Fibroblast of skin of left quadriceps (primary cell): ENCODE measurements at regions not wholly inside any gene's neighbourhood (a gene's known extent, or its start where the extent isn't known, plus 50 kb on each side); places are given as distances from the start of the nearest gene placed in this dataset.
"Not testable (repeated sequence)": the region's sequence is repeated elsewhere in the genome, so short reads cannot be mapped to it uniquely, and the experiment has no call there.

Experiments
- DNase-seq, 2 experiments: peaks; one replicate each; pipeline ENCODE4 v3.0.0-alpha.2; 2013; ENCODE audit warnings: low read depth in 2 of 2

DNA sequence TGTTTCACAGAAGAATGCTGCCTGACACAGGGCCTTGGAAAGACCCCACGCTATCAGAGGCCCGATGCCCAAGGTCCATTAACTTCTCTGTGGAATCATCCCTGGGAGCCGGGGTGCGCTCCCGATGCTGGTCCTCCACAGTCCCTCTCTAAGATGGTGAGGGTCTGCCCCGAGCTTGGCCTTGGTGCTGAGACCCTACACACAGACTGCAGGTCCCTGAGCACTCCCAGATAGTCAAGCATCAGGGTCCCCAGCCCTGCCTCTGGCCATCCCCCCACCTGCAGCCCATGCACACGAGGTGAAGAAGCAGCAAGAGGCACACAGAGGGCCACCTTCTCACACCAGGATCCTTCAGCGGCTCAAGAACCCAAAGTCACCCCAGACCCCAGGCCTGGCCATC, 263.3 kb downstream of the MYCN start:
- no peak for DNase-seq

DNA sequence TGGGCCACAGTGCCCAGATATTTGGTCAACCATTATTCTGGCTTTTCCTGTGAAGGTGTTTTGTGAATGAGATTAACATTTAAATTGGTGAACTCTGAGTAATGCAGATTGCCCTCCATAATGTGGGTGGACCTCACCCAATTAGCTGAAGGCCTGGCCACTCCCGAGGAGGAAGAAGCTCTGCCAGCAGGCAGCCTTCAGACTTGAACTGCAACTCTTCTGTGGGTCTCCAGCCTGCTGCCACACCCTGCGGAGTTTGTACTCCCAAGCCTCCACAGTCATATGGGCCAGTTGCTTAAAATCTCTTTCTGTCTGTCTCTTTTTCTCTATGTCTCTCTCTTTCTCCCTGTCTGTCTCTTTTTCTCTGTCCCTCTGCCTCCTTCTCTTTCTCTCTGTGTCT, 262.7 kb downstream of the MYCN start:
- DNase-seq, result no peak

DNA sequence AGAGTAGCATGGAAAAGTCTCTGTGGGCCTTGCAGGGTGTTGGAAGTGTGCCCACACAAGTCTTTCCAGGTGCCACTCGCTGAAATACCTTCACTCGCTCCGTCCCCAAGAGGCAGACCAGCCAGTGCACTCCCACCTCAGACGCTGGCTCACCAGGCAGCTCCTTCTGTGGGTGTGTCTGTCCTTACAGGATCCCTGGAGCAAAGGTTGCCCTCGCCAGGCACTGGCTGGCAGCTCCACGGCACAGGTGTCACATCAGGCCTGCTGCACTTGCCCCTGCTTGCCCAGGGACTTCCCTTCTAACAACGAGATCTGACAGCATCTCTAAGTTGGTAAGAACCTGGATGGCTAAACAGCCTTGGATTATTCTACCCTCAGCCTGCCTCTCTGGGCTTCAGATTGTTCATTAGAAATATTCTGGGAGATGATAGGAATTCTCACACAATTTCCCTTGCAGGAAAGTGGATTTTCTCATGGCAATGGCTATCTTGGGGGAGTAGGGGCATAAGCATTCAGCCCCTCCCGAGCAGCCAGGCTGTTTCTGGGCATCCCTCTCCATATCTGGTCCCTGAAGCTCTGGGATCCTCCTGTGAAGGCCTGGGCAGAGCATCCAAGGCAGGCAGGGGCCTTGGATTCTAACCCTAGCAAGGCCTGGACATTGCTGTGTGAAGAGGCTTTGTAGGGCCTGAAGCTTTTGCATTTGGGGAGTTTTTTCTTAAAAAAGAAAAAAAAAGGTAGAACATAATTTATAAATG, 262.1 kb downstream of the MYCN start:
- no peak for DNase-seq

DNA sequence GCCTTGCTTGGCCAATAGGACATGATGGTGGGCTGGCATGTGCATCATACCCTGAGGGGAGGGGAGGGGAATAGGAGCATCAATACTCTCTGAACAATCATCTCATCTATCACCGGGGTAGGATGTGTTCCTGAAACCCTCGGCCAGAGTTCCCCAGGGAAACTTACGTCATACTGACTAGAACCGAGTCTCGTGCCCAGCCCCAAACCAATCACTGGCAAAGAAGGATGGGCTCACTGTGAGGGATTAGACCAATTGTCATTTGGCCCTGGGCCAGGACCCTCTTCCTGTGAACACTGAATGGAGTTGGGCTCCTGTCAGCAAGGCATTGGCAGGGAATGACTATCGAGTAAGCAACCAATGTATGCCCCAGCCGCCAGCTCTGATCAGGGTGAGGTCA, 261.5 kb downstream of the MYCN start:
- DNase-seq, result no peak

DNA sequence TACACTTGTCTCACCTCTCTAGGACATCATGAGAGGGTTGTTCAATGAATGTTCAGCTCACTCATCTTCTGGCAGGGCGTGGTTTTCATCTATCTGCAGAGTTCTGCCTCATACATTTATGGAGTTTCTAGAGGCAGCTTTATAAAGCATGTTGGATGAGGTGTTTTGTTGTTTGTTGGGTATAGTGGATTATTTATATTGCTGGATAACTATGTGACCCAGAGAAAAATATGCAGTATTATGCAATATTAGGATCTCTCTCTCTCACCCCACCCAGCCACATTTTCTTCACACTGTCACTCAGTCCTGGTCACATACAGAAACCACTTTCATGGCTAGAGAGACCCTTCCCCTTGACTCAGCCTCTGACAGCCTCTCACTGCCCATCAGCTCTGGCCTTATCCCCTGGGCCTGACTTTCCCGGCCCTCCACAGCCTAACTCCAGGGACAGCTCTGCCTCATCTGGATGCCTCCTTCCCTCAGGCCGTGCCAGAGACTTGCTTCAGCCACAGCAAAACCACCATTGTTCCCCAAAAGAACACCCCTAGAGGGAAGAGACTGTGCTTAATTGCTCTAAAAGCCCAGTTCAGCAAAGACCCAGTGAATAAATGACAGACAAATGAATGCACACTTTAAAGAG, 260.3 kb downstream of the MYCN start:
- DNase-seq, result no peak

DNA sequence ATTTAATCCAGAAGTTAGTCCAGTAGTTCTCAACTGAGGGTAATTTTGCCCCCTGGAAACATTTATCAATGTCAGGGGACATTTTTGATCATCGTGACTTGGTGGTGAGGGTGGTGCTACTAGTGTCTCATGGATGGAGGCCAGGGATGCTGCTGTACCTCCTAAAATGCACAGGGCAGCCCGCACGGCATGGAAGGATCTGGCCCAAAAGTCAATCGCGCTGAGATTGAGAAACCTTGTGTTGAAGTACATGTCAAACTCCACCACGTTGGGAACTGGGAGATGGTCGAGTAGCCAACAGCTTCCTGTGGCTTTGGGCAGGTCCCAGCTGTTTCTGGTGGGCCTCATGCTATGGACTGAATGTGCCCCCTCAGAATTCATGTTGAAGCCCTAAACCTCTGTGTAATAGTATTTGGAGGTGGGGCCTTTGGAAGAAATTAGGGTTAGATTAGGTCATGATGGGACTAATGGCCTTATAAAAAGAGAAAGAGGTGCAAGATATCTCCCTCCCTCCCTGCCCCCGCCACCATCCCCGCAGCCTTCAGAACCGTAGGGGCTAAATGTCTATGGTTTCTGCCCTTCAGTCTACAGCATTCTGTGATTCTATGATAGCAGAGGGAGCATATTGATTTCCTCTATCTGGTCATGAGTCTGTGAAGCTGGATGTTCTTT, 259.7 kb downstream of the MYCN start:
- DNase-seq, result no peak

DNA sequence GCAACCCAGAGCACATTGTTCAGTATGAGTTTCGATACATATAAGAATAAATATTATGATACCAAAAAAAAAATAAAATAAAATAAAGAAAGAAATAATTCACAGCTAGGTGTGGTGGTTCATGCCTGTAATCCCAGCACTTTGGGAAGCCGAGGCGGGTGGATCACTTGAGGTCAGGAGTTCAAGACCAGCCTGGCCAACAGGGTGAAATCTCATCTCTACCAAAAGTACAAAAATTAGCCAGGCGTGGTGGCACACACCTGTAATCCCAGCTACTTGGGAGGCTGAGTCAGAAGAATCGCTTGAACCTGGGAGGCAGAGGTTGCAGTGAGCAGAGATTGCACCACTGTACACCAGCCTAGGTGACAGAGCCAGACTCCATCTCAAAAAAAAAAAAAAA, 258.9 kb downstream of the MYCN start:
- not testable (repeated sequence) for DNase-seq

DNA sequence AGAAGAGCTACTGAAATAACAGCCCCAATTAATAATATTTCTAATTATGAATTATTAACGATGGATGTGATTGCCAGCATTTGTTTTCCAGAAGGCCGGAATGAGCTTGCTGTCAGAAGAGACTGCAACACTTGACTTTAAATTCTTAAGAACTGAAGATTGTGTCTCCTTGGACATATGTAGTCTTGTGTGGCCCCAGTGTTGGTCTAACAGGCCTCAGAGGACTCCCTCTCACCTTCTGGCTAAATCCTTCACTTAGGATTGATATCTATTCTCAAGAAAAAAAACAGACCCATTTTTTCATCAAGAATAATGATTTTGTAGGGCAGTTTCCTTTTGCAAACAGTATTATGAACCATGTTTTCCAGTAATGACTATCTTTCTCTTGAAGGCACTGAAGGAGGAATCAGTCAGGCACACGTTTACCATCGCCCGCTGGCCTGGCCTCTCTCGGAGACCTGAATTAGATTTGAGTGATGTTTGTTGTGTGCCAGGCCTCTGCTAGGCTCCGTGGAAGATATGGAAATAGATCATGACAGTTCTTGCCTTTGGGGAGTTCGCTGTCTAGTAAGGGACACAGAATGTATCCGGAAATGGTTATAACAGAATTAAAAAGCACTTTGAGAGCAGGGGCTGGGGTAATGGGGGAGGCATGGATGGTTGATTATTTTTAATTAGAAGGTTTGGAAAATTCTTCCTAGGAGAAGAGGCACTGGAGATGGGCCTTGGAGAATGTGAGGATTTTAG, 258.0 kb downstream of the MYCN start:
- DNase-seq, result no peak

DNA sequence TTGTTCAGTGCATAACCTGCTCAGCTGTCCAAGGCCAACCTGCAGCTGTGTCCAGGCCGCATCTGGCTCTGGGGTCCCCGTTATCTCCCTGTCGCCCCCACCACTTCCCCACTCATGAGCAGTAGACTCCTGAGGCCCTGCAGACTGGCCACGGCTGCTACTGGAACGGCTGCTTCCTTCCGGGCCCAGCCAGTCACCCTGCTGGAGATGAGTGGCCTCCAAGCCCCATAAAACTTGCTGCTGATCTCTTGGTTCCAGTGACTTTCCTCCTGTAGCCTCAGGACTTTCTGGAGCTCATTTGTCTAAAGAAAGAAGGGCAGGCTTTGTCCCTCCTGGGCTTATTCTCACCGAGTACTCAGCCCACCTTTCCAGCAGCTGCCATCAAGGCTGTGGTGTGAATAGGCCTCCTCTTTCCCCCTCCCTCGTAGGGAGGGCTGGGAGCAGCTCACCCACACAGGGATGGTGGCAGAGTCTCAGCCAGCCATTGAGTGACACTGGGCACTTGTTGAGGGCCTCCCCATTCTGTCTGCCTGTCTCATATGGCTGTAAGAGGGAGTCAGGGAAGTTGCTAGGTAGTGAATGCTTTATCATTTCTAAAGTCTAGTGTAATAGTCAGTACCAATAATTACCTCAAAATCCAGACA, 257.3 kb downstream of the MYCN start:
- no peak for DNase-seq

DNA sequence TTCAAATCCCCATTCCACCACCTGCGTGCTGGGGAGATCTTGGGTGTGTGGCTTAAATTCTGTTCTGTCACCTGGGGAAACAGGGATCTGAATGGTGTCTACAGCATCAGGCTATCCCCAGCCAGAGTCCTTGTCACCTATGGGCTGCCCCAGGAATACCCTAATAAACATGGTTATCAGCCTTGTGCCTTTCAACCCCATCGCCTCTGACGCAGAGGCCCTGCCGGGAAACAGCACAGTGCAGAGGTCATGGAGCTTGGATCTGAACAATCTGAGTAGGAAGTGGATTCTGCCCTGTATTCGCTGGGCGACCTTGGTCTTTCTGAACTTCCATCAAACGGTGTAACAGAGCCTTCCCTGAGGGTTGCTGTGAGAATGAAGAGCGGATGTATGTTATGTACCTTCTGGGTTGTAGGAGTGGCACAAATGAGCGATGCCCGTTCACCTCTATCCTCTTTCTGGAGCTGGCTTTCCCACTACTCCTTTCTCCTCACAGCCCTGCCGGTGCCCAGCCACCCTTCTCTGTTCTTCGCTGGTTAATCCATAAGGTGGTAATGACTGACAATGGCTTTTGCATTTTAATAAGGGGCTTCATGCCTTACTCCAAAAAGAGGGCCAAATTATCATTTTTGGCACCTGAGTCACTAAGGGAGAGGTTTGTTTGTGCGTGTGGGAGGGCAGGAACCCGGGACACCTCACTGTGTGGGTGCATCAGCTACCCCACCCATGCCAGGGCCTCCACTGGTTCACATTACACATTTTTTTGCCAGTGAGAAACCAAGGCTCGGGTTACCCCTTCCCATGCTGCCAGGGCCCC, 256.5 kb downstream of the MYCN start:
- DNase-seq, result no peak

DNA sequence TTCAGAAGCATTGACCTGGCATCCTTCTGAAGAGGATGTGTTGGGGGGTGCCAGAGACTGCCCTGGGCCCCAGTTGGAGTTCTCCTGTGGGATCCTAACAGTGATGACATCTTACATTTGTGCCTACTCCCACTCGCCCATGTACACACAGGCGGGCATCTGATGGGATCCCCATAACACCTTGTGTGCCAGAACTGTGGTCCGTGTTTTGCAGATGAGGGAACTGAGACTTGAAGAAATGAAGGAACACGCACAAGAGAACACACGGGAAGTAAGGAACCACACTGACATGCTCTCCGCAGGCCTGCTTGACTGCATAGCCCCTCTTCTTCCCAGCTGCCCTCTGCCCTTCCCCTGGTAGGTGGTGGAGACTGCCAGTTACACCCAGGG, 255.3 kb downstream of the MYCN start:
- DNase-seq, result no peak

DNA sequence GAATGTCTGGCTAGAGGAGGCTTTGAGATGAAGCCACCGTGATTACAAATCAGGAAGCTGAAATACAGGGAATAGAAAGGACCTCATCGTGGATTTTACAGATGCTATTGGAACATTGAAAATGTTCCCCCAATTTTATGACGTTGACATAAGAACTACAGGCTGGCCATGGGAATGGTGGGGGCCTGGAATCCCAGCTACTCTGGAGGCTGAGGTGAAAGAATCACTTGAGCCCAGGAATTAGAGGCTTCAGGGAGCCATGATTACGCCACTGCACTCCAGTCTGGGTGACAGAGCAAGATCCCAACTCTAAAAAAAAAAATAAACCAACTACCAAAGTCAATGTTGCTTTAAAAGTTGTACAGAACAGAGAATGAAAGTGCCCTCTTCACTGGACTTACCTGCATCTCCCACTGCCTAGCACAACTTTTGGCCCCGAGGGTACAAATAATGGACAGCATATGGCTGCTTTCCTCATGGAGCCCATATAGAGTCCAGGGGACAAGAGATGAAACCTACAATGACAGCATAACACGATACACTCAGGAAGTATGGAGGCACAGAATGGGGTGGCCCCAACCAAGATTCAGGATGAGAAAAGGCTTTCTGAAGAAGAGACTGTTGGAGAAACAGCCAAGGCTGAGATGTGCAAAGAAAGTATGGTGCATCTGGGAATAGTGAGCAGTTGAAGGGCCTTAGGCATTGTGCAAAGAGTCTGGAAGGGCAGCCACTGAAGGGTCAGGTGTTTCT, 254.8 kb downstream of the MYCN start:
- DNase-seq, result no peak

DNA sequence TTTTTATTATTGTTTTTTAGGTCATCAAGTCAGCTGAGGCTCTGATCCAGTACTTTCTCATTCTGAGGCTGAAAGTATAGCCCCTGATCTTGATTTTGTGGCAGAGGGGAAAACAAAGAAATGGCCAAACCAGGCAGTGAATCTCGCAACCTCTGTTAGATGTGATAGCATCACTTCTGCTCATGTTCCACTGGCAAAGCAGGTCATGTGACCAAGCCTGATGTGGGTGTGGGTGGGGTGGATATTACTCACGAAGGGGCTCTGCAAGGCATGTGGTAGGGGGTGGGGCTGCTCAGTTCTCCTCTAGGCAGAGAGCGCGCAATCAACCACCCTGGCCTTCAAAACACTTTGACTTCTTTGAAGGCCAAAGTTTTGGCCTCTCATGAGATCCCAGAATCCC, 254.2 kb downstream of the MYCN start:
- no peak for DNase-seq

DNA sequence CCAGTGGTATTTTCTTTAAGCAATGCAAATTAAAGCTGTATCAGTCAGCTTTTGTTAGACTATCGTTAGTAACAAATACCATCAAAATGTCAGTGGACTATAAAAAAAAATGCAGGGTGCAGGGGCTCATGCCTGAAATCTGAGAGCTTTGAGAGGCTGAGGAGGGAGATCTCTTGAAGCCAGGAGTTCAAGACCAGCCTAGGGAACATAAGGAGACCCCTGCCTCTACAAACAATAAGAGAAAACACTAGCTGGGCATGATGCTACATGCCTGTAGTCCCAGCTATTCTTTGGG, 253.7 kb downstream of the MYCN start:
- no peak for DNase-seq

DNA sequence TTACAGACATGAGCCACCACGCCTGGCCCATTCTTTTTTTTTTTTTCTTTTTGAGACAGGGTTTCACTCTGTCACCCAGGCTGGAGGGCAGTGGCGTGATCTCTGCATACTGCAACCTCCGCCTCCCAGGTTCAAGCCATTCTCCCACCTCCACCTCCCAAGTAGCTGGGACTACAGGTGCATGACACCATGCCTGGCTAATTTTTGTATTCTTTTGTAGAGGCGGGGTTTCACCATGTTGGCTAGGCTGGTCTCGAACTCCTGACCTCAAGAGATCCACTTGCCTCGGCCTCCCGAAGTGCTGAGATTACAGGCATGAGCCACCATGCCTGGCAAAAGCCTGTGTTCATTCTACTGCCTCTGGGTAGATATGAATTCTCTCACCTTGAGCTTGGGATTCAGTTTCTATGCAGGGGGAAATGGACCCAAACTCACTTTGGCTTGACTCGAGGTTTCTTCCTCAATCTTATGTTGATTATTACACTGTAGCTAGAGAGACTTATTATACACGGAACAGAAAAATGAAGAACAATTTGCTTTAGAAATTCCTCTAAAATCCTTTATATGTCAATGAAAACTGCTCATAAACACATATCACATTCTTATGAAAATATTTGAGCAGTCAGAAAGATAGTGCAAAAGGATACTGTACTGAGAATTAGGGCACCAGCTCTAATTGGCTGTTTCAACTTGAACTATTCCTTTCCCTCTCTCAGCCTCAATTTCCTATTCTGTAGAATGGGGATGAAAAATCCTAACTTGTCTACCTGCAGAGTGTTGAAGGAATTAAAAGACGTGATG, 252.3 kb downstream of the MYCN start:
- DNase-seq, result no peak

DNA sequence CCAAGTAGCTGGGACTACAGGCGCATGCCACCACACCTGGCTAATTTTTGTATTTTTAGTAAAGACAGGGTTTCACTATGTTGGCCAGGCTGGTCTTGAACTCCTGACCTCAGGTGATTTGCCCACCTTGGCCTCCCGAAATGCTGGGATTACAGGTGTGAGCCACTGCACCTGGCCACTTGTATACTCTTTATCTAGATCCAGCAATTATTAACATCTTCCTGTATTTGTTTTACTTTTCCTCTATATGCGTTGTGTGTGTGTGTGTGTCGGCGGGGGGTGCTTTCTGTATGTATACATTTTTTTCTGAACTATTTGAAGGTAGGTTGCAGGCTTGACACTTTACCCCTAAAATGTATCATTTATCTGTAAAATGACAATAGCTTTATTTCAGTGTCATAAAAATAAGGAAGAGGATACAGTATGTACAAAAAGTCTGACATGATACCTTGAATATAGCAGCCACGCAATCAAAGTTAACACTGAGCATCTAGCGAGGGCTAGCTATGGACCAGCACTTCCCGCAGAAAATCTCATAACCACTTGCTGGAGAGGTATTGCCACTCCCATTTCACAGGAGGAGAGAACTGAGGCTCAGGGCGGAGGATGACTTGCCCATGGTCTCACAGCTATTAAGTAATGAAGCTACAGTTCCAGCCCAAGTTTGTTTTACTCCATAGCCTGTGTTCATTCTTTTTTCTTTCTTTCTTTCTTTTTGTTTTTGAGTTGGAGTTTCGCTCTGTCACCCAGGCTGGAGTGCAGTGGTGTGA, 251.3 kb downstream of the MYCN start:
- DNase-seq, result no peak

DNA sequence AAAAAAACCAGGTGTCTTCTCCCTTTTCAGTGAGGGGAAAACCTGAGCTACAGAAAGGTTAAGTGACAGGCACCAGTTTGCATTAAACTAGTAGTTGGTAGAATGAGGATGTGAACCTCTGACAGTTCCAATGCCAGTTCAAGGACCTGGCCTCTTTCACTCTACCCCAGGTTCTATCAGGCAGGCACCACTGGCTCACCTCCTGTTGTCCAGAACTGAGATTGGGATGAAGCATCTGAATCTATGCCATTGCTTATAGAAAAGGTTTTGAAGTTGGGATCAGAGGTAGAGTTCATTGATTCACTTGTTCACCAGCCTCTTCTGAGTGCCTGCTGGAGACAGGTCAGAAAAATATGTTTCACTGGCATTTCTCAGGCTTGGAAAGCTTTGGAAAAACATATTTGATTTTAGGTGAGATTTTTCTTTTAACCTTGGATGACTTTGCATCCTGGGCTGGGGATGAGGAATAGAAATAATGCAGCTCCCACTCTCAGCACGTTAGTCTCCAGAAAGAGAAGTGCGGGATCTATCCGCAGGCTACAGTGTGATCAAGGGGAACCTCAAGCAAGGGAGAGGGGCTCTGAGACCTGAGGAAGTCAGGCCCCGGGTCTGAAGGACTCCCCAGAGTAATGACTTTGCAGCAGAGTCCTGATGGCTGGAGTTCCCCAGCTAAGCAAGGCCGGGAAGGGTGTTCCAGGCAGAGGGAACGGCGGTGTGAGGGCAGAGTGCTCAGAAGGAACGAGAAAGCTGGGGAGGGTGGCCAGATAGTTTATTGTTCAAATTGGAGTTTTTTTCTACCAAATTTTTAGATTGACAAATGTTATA, 250.3 kb downstream of the MYCN start:
- no peak for DNase-seq

DNA sequence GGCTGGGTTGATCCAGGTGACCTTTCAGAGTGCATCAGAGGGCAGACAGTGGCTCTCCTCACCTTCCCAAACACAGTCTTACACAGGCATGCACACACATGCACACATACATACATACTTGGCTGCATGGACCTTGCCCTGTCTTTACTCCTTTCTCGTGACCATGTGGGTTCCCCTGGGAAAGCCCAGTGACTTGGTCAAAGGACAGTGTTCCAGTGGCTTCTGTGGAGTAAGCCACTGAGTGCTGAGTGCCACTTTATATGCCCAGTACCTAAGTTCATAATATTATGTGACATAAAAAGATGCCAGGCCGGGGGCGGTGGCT, 249.4 kb downstream of the MYCN start:
- DNase-seq, result no peak
